ENCODE measurements at regions not wholly inside any gene's neighbourhood (a gene's known extent, or its start where the extent isn't known, plus 50 kb on each side); places are given as distances from the start of the nearest gene placed in this dataset.

DNA sequence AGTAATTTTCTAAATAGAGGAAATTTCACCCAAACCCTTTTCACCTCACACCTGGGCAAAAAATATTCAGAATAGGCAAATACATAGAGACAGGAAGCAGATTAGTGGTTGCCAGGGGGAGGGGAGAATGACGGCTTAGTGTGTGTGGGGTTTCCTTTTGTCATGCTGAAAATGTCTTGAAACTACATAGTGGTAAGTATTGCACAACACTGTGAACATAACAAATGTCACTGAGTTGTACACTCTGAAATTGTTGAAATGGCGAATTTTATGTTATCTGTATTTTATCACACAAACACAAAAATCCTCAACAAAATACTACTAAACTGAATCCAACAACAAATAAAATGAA lies 60.7 kb upstream of the PLAC1 start:
- FAIRE-seq = no peak
- Histone ChIP-seq H3K4me3 (no peak overlapping the region), H3K9me3 (no peaks in the 10 kb centered on the region), H3K27ac (no peak overlapping the region), H3K27me3 (no peaks in the 10 kb centered on the region), H3K36me3 (no peaks in the 10 kb centered on the region), H3K4me1 (no peaks in the 10 kb centered on the region)
- no peak for DNase-seq
- no peak for ATAC-seq
- WGBS, 2 donors = 74 to 79% methylated on average over 2 of the region's 2 CpGs
- intact Hi-C loops (cut with DNase I) = no loop called here
- TF ChIP-seq, protein P1, sequence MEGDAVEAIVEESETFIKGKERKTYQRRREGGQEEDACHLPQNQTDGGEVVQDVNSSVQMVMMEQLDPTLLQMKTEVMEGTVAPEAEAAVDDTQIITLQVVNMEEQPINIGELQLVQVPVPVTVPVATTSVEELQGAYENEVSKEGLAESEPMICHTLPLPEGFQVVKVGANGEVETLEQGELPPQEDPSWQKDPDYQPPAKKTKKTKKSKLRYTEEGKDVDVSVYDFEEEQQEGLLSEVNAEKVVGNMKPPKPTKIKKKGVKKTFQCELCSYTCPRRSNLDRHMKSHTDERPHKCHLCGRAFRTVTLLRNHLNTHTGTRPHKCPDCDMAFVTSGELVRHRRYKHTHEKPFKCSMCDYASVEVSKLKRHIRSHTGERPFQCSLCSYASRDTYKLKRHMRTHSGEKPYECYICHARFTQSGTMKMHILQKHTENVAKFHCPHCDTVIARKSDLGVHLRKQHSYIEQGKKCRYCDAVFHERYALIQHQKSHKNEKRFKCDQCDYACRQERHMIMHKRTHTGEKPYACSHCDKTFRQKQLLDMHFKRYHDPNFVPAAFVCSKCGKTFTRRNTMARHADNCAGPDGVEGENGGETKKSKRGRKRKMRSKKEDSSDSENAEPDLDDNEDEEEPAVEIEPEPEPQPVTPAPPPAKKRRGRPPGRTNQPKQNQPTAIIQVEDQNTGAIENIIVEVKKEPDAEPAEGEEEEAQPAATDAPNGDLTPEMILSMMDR (IDR thresholded peaks at IDR 0.05) = no peak

GRCh38 chrX:134718105-134718965 lies 60.1 kb upstream of the PLAC1 start:
- Histone ChIP-seq H3K27ac (peak overlapping the region in 1 of 4 donors; percentile 42), H3K9me3 (no peaks in the 10 kb centered on the region), H3K27me3 (no peaks in the 10 kb centered on the region), H3K36me3 (no peaks in the 10 kb centered on the region), H3K4me1 (no peaks in the 10 kb centered on the region), H3K4me3 (no peak overlapping the region)
- intact Hi-C loops (cut with DNase I) = no loop called here
- DNase-seq (peak in 3 of 6 donors; percentile 11 to 40 (median 33)), ATAC-seq (peak; percentile 53 to 72 (median 58)), FAIRE-seq (no peak)
- TF ChIP-seq, protein P1 (IDR thresholded peaks at IDR 0.05) = no peak
- WGBS, 2 donors = 51 to 56% methylated on average over 5 of the region's 5 CpGs

GRCh38 chrX:134717698-134718097 lies 59.4 kb upstream of the PLAC1 start:
- intact Hi-C loops (cut with DNase I) = no loop called here
- no peak overlapping the region for H3K4me3 ChIP-seq
- ATAC-seq (no peak), FAIRE-seq (no peak), DNase-seq (no peak)
- no peaks in the 10 kb centered on the region for H3K9me3 ChIP-seq
- TF ChIP-seq, protein P1 (IDR thresholded peaks at IDR 0.05) = no peak
- H3K27me3 ChIP-seq = no peaks in the 10 kb centered on the region
- no peaks in the 10 kb centered on the region for H3K4me1 ChIP-seq
- no peaks in the 10 kb centered on the region for H3K36me3 ChIP-seq
- peak overlapping the region in 1 of 4 donors; percentile 42 for H3K27ac ChIP-seq
- 86 to 94% methylated on average over 1 of the region's 1 CpG for WGBS, 2 donors

DNA sequence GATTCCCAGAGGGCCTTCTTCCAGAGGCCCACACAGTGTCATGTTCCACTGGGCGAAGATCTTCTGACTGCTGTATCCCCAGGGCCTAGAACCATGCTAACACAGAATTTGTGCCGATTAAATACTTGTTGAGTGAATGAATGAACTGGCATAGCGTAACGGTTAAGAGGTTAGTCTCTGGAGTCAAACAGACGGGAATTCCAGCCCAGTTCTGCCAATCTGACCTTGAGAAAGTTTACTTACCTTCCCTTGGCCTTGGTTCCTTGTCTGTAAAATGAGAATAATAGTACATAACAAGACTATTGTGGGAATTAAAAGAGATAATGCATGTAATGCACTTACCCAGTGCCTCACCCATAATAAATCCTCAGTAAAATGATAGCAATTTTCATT lies 58.3 kb upstream of the PLAC1 start:
- no peak overlapping the region for H3K4me3 ChIP-seq
- ATAC-seq (peak in 2 of 4 donors; percentile 53 to 70), DNase-seq (no peak), FAIRE-seq (no peak)
- no peaks in the 10 kb centered on the region for H3K4me1 ChIP-seq
- 45 to 64% methylated on average over 5 of the region's 5 CpGs for WGBS, 2 donors
- peak overlapping the region in 1 of 4 donors; percentile 44 for H3K27ac ChIP-seq
- TF ChIP-seq, protein P1 (IDR thresholded peaks at IDR 0.05) = no peak
- intact Hi-C loops (cut with DNase I) = no loop called here
- no peaks in the 10 kb centered on the region for H3K27me3 ChIP-seq
- no peaks in the 10 kb centered on the region for H3K36me3 ChIP-seq
- H3K9me3 ChIP-seq = no peaks in the 10 kb centered on the region
